ENCODE measurements at regions not wholly inside any gene's neighbourhood (a gene's known extent, or its start where the extent isn't known, plus 50 kb on each side); places are given as distances from the start of the nearest gene placed in this dataset.

DNA sequence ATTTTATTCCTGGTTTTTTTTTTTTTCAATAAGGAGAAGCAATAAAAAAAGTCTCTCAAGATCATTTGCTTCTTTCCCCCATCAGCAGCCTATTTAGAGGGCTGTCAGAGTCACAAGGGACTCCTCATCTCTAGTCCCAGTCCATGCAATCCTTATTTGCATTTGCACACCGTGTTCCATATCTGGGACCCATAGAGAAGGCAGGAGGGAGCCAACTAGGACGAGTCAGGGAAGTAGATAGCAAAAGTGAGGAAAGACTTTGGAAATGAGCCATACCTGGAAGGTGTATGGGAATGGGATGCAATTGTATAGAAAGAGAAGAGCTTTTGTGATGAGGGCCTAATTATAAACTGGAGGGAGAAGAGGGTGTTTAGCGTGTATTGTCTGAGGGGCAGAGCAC, 160.0 kb downstream of the PIK3R1 start:
- ATAC-seq (no peak), DNase-seq (ENCODE audit: low spot score) (no peak)
- Mint-ChIP-seq H3K27ac (no peak overlapping the region), H3K36me3 (ENCODE audit: low read depth) (no peaks in the 10 kb centered on the region), H3K9me3 (no peaks in the 10 kb centered on the region), H3K4me1 (peaks cover 10% of the 10 kb centered on the region), H3K27me3 (ENCODE audit: insufficient read depth, low read depth, poor library complexity) (peaks cover 4% of the 10 kb centered on the region), H3K4me3 (no peak overlapping the region)
- Histone ChIP-seq H4K20me1 (replicated peaks; ENCODE audit: insufficient read depth) (no peaks in the 10 kb centered on the region), H3K9me2 (ENCODE audit: insufficient read depth) (peaks cover 11% of the 10 kb centered on the region; the same call in 1 of the 2 replicates), H3K4me1 (ENCODE audit: insufficient read depth) (peaks cover 12% of the 10 kb centered on the region; the same call in 1 of the 2 replicates), H2AFZ (no peak overlapping the region), H3K27ac (ENCODE audit: low read depth) (no peak overlapping the region), H3K27me3 (ENCODE audit: insufficient read depth) (no peaks in the 10 kb centered on the region), H3K79me2 (replicated peaks; ENCODE audit: insufficient read depth) (no peaks in the 10 kb centered on the region), H3K36me3 (ENCODE audit: insufficient read depth) (no peaks in the 10 kb centered on the region), H3K4me3 (no peak overlapping the region), H3F3A (replicated peaks; ENCODE audit: low read depth) (0 out of 2 replicates have a peak, but pooled peaks cover 3% of the 10 kb centered on the region), H3K4me2 (no peak overlapping the region)
- TF ChIP-seq EZH2 (IDR thresholded peaks at IDR 0.05; ENCODE audit: low read depth, unreplicated experiment), result no peak
- TF ChIP-seq ZNF114 (CRISPR knock-in tag; IDR thresholded peaks at IDR 0.05), result no peak
- TF ChIP-seq ETS1 (IDR thresholded peaks at IDR 0.05), result no peak
- TF ChIP-seq ZNF331 (CRISPR knock-in tag; IDR thresholded peaks at IDR 0.05; ENCODE audit: low read depth), result no peak
- TF ChIP-seq STAT1 (IDR thresholded peaks at IDR 0.05; ENCODE audit: unreplicated experiment), result no peak
- TF ChIP-seq JUNB (IDR thresholded peaks at IDR 0.05; ENCODE audit: unreplicated experiment), result no peak
- TF ChIP-seq NANOG (IDR thresholded peaks at IDR 0.05; ENCODE audit: borderline replicate concordance), result no peak
- TF ChIP-seq, protein P1, sequence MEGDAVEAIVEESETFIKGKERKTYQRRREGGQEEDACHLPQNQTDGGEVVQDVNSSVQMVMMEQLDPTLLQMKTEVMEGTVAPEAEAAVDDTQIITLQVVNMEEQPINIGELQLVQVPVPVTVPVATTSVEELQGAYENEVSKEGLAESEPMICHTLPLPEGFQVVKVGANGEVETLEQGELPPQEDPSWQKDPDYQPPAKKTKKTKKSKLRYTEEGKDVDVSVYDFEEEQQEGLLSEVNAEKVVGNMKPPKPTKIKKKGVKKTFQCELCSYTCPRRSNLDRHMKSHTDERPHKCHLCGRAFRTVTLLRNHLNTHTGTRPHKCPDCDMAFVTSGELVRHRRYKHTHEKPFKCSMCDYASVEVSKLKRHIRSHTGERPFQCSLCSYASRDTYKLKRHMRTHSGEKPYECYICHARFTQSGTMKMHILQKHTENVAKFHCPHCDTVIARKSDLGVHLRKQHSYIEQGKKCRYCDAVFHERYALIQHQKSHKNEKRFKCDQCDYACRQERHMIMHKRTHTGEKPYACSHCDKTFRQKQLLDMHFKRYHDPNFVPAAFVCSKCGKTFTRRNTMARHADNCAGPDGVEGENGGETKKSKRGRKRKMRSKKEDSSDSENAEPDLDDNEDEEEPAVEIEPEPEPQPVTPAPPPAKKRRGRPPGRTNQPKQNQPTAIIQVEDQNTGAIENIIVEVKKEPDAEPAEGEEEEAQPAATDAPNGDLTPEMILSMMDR (conservative IDR thresholded peaks at IDR 0.05; ENCODE audit: low read depth in 2 of 2), result no peak
- no peak for TF ChIP-seq ZNF462 (CRISPR knock-in tag; IDR thresholded peaks at IDR 0.05)
- TF ChIP-seq, protein P2, sequence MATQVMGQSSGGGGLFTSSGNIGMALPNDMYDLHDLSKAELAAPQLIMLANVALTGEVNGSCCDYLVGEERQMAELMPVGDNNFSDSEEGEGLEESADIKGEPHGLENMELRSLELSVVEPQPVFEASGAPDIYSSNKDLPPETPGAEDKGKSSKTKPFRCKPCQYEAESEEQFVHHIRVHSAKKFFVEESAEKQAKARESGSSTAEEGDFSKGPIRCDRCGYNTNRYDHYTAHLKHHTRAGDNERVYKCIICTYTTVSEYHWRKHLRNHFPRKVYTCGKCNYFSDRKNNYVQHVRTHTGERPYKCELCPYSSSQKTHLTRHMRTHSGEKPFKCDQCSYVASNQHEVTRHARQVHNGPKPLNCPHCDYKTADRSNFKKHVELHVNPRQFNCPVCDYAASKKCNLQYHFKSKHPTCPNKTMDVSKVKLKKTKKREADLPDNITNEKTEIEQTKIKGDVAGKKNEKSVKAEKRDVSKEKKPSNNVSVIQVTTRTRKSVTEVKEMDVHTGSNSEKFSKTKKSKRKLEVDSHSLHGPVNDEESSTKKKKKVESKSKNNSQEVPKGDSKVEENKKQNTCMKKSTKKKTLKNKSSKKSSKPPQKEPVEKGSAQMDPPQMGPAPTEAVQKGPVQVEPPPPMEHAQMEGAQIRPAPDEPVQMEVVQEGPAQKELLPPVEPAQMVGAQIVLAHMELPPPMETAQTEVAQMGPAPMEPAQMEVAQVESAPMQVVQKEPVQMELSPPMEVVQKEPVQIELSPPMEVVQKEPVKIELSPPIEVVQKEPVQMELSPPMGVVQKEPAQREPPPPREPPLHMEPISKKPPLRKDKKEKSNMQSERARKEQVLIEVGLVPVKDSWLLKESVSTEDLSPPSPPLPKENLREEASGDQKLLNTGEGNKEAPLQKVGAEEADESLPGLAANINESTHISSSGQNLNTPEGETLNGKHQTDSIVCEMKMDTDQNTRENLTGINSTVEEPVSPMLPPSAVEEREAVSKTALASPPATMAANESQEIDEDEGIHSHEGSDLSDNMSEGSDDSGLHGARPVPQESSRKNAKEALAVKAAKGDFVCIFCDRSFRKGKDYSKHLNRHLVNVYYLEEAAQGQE (IDR thresholded peaks at IDR 0.05; ENCODE audit: unreplicated experiment), result no peak
- TF ChIP-seq POLR2AphosphoS5 (IDR thresholded peaks at IDR 0.05; ENCODE audit: low read depth), result no peak
- TF ChIP-seq CREB1 (CRISPR knock-in tag; IDR thresholded peaks at IDR 0.05; ENCODE audit: low read depth), result no peak
- TF ChIP-seq EZH2phosphoT487 (IDR thresholded peaks at IDR 0.05; ENCODE audit: unreplicated experiment), result no peak

Measured in GM23338 (cell line).